ENCODE measurements at regions not wholly inside any gene's neighbourhood (a gene's known extent, or its start where the extent isn't known, plus 50 kb on each side); places are given as distances from the start of the nearest gene placed in this dataset.

DNA sequence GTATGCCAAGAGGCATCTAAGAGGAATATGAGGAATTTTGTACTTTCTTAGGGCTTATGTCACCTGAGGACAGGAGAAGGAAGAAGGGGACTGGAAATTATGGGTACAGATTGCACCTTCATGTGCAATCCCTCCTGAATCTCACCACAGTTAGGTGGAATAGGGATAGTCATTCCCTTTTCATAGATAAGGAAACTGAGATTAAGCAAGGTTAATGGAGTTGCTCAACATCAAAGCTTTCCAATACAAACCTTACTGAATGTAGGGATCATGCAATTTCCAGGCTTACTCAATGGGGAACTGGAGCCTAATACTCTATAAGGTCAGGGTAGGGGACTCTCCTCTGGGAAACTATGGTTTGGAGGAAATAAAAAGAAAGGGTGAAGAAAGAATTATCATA is 133.0 kb downstream of the C11orf87 start:
- peaks cover 3% of the 10 kb centered on the region for H3K4me1 ChIP-seq (ENCODE audit: control insufficient read depth, insufficient read depth, low read length)
- no peak overlapping the region for H3K9ac ChIP-seq (ENCODE audit: low read depth, low read length)
- H3K36me3 ChIP-seq (ENCODE audit: insufficient read depth, low read length), result no peaks in the 10 kb centered on the region
- H3K4me2 ChIP-seq (ENCODE audit: low read length), result no peak overlapping the region
- H3K9me3 ChIP-seq (replicated peaks; ENCODE audit: low read length), result no peaks in the 10 kb centered on the region
- no peaks in the 10 kb centered on the region for H3K27me3 ChIP-seq (ENCODE audit: control insufficient read depth, insufficient read depth, low read length)
- no peak overlapping the region for H3K4me3 ChIP-seq (ENCODE audit: low read length)

DNA sequence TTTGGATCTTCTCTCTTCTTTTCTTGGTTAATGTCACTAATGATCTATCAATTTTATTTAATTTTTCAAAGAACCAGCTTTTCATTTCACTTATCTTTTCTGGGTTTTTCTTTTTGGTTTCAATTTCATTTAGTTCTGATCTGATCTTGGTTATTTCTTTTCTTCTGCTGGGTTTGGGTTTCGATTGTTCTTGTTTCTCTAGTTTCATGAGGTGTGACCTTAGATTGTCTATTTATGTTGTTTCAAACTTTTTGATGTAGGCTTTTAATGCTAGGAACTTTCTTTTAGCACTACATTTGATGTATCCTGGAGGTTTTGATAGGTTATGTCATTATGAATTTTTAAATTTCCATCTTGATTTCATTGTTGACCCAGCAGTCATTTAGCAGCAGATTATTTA is 142.3 kb downstream of the C11orf87 start:
- Histone ChIP-seq H3K9me3 (replicated peaks; ENCODE audit: low read length) (no peaks in the 10 kb centered on the region), H3K4me1 (ENCODE audit: control insufficient read depth, insufficient read depth, low read length) (no peaks in the 10 kb centered on the region), H3K9ac (ENCODE audit: low read depth, low read length) (no peak overlapping the region), H3K27me3 (ENCODE audit: control insufficient read depth, insufficient read depth, low read length) (no peaks in the 10 kb centered on the region), H3K36me3 (ENCODE audit: insufficient read depth, low read length) (no peaks in the 10 kb centered on the region), H3K4me3 (ENCODE audit: low read length) (no peak overlapping the region), H3K4me2 (ENCODE audit: low read length) (no peak overlapping the region)

DNA sequence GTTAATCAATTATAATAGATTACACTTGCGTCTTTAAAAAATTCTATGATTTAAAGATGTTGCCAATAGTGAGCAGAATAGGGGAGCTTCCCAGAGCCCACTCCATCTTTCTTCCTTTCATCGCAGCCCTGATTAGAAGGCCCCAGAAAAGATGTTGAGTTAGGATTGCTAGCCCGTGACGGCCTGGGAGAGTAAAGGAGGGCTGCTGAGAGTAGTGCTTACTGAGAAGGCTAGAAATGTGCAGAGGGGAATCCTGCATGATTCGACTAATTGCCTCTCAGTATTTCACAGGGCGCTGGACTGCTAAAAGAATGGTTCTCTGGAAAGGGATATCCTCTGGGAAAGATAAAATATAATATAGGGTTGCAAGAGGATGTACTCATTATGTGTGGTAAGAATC is 160.5 kb downstream of the C11orf87 start:
- H3K27me3 ChIP-seq (ENCODE audit: control insufficient read depth, insufficient read depth, low read length), result no peaks in the 10 kb centered on the region
- H3K4me3 ChIP-seq (ENCODE audit: low read length), result no peak overlapping the region
- no peaks in the 10 kb centered on the region for H3K36me3 ChIP-seq (ENCODE audit: insufficient read depth, low read length)
- no peaks in the 10 kb centered on the region for H3K9me3 ChIP-seq (replicated peaks; ENCODE audit: low read length)
- no peak overlapping the region for H3K9ac ChIP-seq (ENCODE audit: low read depth, low read length)
- H3K4me2 ChIP-seq (ENCODE audit: low read length), result no peak overlapping the region
- H3K4me1 ChIP-seq (ENCODE audit: control insufficient read depth, insufficient read depth, low read length), result peaks cover 3% of the 10 kb centered on the region

DNA sequence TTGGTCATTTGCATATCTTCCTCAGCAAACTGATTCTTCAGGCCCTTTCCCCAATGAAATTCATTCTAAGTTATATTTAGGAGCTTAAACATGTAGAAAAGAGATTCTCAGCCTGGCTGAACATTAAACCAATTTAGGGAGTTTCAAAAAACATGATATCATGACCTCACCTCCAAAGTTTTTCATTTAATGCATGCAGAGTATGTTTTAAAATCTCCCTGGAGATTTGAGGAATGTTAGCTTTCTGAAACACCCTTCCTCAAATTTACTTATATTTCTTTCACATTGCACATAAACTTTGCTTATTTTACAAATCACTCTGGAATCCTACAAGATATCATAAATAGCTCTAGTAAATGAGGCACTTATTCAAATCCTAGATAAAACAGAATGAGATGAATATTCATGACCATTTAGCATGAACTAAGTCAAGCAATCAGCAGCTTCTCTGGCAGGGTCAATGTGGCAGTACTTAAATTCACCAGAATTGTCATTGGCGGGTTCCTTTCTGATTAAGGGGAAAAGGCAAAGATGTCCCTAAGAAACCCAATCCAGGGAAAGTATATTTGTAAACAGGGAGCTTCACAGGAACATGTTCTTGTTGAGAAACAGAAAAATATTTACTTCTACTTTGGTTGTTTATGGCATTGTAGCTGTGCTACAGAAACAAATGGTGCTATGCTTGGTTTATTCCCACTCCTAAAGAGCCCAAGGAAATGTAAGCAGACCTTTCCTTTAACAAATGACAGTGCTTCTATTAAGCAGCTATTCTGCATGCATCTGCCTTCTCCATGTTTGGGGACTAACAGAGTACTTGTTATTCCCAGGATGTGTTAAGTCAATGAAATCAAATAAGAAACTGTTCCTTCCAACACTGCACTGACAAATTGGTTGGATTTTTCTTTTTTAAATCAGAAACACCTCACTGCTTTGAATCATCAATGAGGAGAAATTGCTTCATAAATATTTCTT is 162.3 kb downstream of the C11orf87 start:
- Histone ChIP-seq H3K4me3 (ENCODE audit: low read length) (no peak overlapping the region), H3K36me3 (ENCODE audit: insufficient read depth, low read length) (no peaks in the 10 kb centered on the region), H3K4me1 (ENCODE audit: control insufficient read depth, insufficient read depth, low read length) (peaks cover 3% of the 10 kb centered on the region), H3K27me3 (ENCODE audit: control insufficient read depth, insufficient read depth, low read length) (no peaks in the 10 kb centered on the region), H3K9me3 (replicated peaks; ENCODE audit: low read length) (no peaks in the 10 kb centered on the region), H3K4me2 (ENCODE audit: low read length) (no peak overlapping the region), H3K9ac (ENCODE audit: low read depth, low read length) (no peak overlapping the region)

DNA sequence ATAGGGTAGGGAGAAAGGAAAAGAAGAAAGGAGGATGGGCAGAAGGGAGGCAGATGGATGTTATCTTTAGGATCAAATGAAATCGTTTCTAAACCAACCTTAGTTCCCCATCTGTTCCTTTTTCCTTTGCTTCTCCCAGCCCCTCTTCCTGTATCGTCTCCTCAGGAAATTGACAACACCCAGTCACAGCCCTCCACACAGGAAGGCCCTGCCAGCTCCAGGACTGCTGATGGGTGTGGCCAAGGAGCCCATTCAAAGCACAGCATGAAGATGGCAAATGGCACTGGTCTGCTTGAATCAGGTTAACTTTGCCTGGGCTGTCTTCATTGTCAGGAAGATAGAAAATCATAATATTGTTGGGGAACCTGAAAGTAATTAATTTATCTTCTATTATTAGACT is 164.8 kb downstream of the C11orf87 start:
- Histone ChIP-seq H3K36me3 (ENCODE audit: insufficient read depth, low read length) (no peaks in the 10 kb centered on the region), H3K4me3 (ENCODE audit: low read length) (no peak overlapping the region), H3K9ac (ENCODE audit: low read depth, low read length) (no peak overlapping the region), H3K4me1 (ENCODE audit: control insufficient read depth, insufficient read depth, low read length) (peaks cover 3% of the 10 kb centered on the region), H3K27me3 (ENCODE audit: control insufficient read depth, insufficient read depth, low read length) (no peaks in the 10 kb centered on the region), H3K4me2 (ENCODE audit: low read length) (no peak overlapping the region), H3K9me3 (replicated peaks; ENCODE audit: low read length) (no peaks in the 10 kb centered on the region)

DNA sequence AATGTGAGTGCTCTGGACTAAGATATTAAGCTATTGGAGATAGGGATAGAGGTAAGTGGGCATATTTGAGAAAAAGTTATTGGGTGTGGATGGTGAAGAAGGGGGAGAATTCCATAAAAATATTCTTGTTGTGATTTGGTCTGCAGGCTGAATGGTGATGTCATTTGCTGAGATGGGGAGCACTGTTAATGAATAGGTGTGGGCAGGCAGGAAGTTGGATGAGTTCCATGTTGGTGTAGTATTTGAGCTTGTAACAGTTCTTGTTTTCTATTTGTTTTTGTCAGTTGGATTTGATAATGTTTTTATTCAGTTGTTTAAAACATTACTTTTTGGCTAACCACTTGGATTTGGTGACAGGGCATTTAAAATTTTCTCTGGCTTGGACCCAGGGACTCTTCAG is 168.8 kb downstream of the C11orf87 start:
- H3K27me3 ChIP-seq (ENCODE audit: control insufficient read depth, insufficient read depth, low read length), result no peaks in the 10 kb centered on the region
- no peaks in the 10 kb centered on the region for H3K4me1 ChIP-seq (ENCODE audit: control insufficient read depth, insufficient read depth, low read length)
- H3K9ac ChIP-seq (ENCODE audit: low read depth, low read length), result no peak overlapping the region

DNA sequence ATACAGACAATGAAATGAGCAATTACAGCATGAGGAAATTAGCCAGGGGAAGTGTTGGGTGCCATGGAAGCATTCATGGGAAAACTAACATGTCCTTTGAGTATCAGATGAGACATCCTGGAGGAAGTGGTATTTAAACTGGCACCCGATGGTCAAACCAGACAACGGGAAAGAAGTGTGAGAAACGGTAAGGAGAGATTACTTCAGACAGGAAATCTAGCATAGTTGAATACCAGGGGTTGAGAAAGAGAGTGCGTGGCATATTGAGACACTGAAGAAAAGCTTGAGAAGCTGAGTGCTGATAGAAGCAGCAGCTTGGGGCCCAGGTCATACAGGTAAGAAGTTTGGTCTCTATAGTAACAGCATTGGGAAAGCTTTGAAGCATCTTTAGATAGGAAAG is 175.3 kb downstream of the C11orf87 start:
- H3K9me3 ChIP-seq (replicated peaks; ENCODE audit: low read length), result no peaks in the 10 kb centered on the region
- no peak overlapping the region for H3K4me3 ChIP-seq (ENCODE audit: low read length)
- no peaks in the 10 kb centered on the region for H3K27me3 ChIP-seq (ENCODE audit: control insufficient read depth, insufficient read depth, low read length)
- no peak overlapping the region for H3K4me2 ChIP-seq (ENCODE audit: low read length)
- no peaks in the 10 kb centered on the region for H3K36me3 ChIP-seq (ENCODE audit: insufficient read depth, low read length)
- H3K4me1 ChIP-seq (ENCODE audit: control insufficient read depth, insufficient read depth, low read length), result no peaks in the 10 kb centered on the region
- no peak overlapping the region for H3K9ac ChIP-seq (ENCODE audit: low read depth, low read length)

More for the DNA sequence above, 168.8 kb downstream of the C11orf87 start:
- Histone ChIP-seq H3K36me3 (ENCODE audit: insufficient read depth, low read length) (no peaks in the 10 kb centered on the region), H3K4me3 (ENCODE audit: low read length) (no peak overlapping the region), H3K9me3 (replicated peaks; ENCODE audit: low read length) (no peaks in the 10 kb centered on the region), H3K4me2 (ENCODE audit: low read length) (no peak overlapping the region)

DNA sequence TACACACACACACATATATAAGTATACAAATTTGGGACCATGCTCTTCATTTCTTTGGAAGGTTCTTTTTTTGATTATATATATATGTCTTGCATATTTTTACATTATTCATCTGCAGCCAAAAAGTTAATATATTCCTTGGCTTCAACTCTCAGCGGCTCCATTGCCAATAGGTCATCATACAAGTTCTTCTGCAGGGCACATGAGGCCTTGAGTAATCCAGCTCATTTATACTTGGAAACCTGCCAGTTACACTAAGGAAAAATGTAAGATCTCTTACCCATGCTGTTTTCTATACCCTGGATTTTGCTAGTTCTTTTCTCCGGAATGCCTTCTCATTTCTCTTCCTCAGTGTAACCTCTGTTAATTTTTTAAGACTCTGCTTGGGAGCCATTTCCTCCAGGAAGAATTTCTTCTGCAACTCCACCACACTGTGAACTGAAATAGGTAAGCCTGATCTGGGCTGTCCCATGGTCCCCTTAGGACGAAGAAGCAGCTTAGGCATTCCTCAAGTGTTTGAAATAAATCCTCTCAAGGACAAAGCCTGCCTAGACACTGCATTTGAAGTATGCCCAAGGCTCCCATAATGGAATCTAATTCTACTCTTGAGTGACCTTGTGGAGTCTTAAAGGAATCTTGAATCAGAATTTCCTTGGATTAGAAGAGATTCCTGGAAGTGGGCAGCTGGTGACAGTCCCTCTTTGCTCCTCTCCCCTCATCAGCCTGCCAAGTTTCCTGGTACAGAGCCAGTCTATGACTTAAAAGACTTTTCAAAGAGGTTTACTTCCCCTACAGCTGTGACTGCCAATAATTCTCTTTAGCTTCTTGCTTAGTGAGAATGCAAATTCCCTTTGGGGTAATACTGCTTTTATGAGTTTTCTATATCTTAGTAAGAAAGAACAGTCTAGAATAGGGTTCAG is 182.8 kb downstream of the C11orf87 start:
- Histone ChIP-seq H3K4me2 (ENCODE audit: low read length) (no peak overlapping the region), H3K4me1 (ENCODE audit: control insufficient read depth, insufficient read depth, low read length) (peaks cover 3% of the 10 kb centered on the region), H3K36me3 (ENCODE audit: insufficient read depth, low read length) (no peaks in the 10 kb centered on the region), H3K9ac (ENCODE audit: low read depth, low read length) (no peak overlapping the region), H3K4me3 (ENCODE audit: low read length) (no peak overlapping the region), H3K27me3 (ENCODE audit: control insufficient read depth, insufficient read depth, low read length) (no peaks in the 10 kb centered on the region), H3K9me3 (replicated peaks; ENCODE audit: low read length) (no peaks in the 10 kb centered on the region)

DNA sequence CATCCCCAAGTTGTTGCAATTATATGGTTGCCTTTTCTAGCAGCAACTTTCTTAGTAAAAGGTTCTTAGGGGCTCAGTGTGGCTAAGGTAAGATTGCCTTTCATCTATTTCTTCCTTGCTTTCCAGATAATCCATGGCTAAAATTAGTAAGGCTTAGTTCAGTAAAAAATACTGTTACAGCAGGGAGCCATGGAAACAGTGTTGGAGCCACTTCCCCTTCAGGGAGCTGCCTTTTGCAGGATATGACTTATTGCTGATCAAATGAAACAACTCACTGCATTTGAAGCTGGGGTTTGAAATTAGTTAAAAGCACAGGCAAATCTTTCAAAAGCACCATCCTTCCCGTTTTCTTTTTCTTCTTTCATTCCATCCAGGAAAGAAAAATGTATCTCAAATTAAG is 184.3 kb downstream of the C11orf87 start:
- Histone ChIP-seq H3K4me2 (ENCODE audit: low read length) (no peak overlapping the region), H3K36me3 (ENCODE audit: insufficient read depth, low read length) (no peaks in the 10 kb centered on the region), H3K4me1 (ENCODE audit: control insufficient read depth, insufficient read depth, low read length) (peaks cover 3% of the 10 kb centered on the region), H3K27me3 (ENCODE audit: control insufficient read depth, insufficient read depth, low read length) (no peaks in the 10 kb centered on the region), H3K9ac (ENCODE audit: low read depth, low read length) (no peak overlapping the region), H3K9me3 (replicated peaks; ENCODE audit: low read length) (no peaks in the 10 kb centered on the region), H3K4me3 (ENCODE audit: low read length) (no peak overlapping the region)

DNA sequence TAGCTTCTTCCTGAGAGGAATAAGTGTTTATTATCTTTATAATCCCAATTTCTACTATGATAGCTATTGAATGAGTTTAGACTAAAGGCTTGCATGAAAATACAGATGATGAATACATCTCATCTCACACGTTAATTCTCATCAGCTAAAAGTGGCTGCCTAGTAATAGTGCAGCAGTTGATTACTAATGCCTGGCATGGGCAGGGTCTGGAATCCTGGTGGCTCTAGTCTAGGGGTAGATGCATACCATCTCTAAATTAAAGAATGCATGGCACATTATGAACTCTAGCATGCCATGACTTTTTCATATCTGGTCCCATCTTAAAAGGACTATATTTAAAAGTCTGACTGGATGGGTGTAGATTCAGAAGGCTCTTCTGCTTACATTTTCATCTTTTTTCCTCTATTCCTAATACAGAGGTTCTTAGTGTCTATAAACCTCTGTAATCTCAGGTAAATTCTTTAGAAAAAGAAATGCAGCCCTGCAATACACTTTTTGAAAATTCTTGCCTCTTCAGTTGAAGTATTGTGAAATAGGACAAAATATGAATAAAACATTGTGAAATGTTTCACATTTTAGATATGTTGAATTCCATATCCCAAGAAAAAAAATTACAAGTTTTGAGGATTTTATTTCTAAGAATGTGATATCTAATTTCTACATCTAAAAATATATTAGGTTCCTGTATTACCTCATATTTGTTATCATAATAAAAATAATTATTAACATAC is 187.6 kb downstream of the C11orf87 start:
- Histone ChIP-seq H3K4me1 (ENCODE audit: control insufficient read depth, insufficient read depth, low read length) (peaks cover 3% of the 10 kb centered on the region), H3K36me3 (ENCODE audit: insufficient read depth, low read length) (no peaks in the 10 kb centered on the region), H3K4me3 (ENCODE audit: low read length) (no peak overlapping the region)

DNA sequence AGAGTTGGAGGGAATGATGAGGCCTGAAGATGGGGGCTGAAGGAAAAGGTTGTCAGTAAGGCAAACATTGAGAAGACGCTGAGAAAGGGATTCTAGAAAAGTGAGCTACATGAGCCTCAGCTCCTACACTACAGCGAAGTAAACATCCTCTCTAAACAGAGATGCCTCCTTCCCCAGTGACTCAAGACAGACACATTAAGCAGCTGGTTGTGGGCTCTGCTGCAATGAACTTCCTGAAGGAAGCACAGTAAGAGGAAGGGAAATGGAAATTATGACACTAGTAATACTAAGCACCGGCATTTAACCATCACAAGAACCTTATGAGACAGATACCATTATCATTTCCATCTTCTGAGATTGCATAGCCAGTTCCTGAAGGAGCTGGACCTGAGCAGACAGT is 190.5 kb downstream of the C11orf87 start:
- no peak overlapping the region for H3K4me3 ChIP-seq (ENCODE audit: low read length)
- H3K4me2 ChIP-seq (ENCODE audit: low read length), result no peak overlapping the region
- H3K9ac ChIP-seq (ENCODE audit: low read depth, low read length), result no peak overlapping the region
- no peaks in the 10 kb centered on the region for H3K9me3 ChIP-seq (replicated peaks; ENCODE audit: low read length)
- H3K4me1 ChIP-seq (ENCODE audit: control insufficient read depth, insufficient read depth, low read length), result no peaks in the 10 kb centered on the region
- H3K27me3 ChIP-seq (ENCODE audit: control insufficient read depth, insufficient read depth, low read length), result no peaks in the 10 kb centered on the region
- no peaks in the 10 kb centered on the region for H3K36me3 ChIP-seq (ENCODE audit: insufficient read depth, low read length)

More for the DNA sequence above, 187.6 kb downstream of the C11orf87 start:
- H3K4me2 ChIP-seq (ENCODE audit: low read length), result no peak overlapping the region
- no peaks in the 10 kb centered on the region for H3K9me3 ChIP-seq (replicated peaks; ENCODE audit: low read length)
- H3K9ac ChIP-seq (ENCODE audit: low read depth, low read length), result no peak overlapping the region
- H3K27me3 ChIP-seq (ENCODE audit: control insufficient read depth, insufficient read depth, low read length), result no peaks in the 10 kb centered on the region
